MG63 (cell line): ENCODE measurements at regions not wholly inside any gene's neighbourhood (a gene's known extent, or its start where the extent isn't known, plus 50 kb on each side); places are given as distances from the start of the nearest gene placed in this dataset.

Experiments
- DNase-seq: peaks from one replicate; pipeline ENCODE4 v3.0.0-alpha.2; 2020
- H3K27me3 ChIP-seq: fragments of 250-450 bp; sonication (Bioruptor Pico); 2 replicates; pipeline ENCODE4 v1.5.1; 2020; ENCODE audit warnings: mild to moderate bottlenecking, moderate library complexity
- H3K36me3 ChIP-seq: fragments of 250-450 bp; sonication (Bioruptor Pico); 2 replicates; pipeline ENCODE4 v1.5.1; 2020; ENCODE audit warnings: mild to moderate bottlenecking, moderate library complexity
- H3K4me3 ChIP-seq: fragments of 250-450 bp; sonication (Bioruptor Pico); 2 replicates; pipeline ENCODE4 v1.5.1; 2020; ENCODE audit warnings: mild to moderate bottlenecking, moderate library complexity
- H3K9me3 ChIP-seq: fragments of 250-450 bp; sonication (Bioruptor Pico); 2 replicates; pipeline ENCODE4 v1.5.1; 2020; ENCODE audit warnings: mild to moderate bottlenecking, moderate library complexity

GRCh38 chr4:43296946-43297528 is 404.5 kb downstream of the GRXCR1 start:
- no peaks in the 10 kb centered on the region; the same call in 1 of the 2 replicates for H3K27me3 ChIP-seq
- H3K4me3 ChIP-seq, result no peak overlapping the region
- no peaks in the 10 kb centered on the region for H3K36me3 ChIP-seq
- DNase-seq, result no peak
- no peaks in the 10 kb centered on the region for H3K9me3 ChIP-seq

GRCh38 chr4:43316813-43317212 is 424.3 kb downstream of the GRXCR1 start:
- peak; percentile 78 for DNase-seq
- H3K27me3 ChIP-seq, result no peaks in the 10 kb centered on the region
- no peak overlapping the region for H3K4me3 ChIP-seq
- no peaks in the 10 kb centered on the region for H3K36me3 ChIP-seq
- peaks cover 11% of the 10 kb centered on the region for H3K9me3 ChIP-seq

- peak; percentile 26 for DNase-seq
- Histone ChIP-seq H3K36me3 (no peaks in the 10 kb centered on the region), H3K9me3 (no peaks in the 10 kb centered on the region), H3K4me3 (no peak overlapping the region), H3K27me3 (no peaks in the 10 kb centered on the region)
Observed at GRCh38 chr4:43325220-43325967, 432.9 kb downstream of the GRXCR1 start.

GRCh38 chr4:43330288-43330687 is 437.8 kb downstream of the GRXCR1 start:
- DNase-seq, result peak; percentile 76
- H3K27me3 ChIP-seq, result no peaks in the 10 kb centered on the region
- no peak overlapping the region for H3K4me3 ChIP-seq
- no peaks in the 10 kb centered on the region for H3K9me3 ChIP-seq
- H3K36me3 ChIP-seq, result no peaks in the 10 kb centered on the region

DNA sequence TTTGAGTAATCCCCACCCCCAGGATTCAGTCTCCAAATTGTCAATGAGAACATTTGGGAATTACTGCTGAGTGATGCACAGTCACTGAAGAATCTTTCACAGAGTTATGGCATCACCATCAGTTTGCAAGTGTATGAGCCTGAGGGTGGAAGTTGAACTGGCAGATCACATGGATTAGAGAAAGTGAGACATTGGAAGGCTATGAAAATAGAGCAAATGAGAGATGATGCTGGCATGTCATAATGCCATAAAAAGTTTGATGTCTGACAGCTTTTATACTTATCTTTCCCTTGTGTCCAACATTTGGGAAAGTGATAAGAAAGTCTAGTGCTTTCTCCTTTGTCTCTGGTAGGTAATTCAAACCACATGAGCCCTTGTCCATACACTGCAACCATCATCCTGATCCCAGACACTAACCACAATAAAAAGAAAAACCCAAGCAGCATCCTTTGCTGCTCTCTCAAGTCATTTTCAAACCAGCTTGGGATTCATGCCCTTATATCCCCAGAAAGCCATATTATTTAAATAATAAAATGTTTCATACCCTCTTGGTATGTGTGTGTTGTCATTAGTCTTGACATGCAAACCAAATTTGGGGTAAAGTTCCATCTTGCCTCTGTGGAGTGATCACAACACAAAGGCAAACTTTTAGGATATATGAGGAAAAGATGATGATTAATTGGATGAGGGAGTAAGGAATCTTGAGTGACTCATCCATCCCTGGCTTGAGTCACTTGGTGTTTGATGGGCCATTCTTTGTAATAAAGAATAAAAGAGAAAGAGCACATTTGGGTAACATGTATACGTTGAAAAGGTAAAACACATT is 438.9 kb downstream of the GRXCR1 start:
- no peaks in the 10 kb centered on the region for H3K36me3 ChIP-seq
- DNase-seq, result peak; percentile 66
- H3K27me3 ChIP-seq, result no peaks in the 10 kb centered on the region
- no peak overlapping the region for H3K4me3 ChIP-seq
- no peaks in the 10 kb centered on the region for H3K9me3 ChIP-seq

DNA sequence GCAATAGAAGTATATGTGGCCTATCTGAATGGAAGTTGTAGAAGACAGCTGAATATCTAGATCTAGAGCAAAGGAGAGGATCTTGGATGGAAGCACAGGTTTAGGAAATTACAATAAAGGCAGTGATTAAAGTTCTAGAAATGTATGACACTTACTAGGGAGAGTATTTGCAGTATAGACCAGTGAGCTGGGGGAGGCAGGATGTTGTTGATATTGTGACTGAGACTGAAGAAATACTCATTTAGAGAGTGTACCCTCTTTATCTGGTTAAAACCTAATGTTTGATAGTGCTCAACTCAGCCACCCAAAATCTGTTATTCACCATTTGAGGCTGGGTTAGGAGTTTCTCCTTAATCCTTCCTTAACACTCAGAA is 439.5 kb downstream of the GRXCR1 start:
- Histone ChIP-seq H3K9me3 (no peaks in the 10 kb centered on the region), H3K36me3 (no peaks in the 10 kb centered on the region), H3K4me3 (no peak overlapping the region), H3K27me3 (no peaks in the 10 kb centered on the region)
- no peak for DNase-seq

GRCh38 chr4:43337707-43338106 is 445.2 kb downstream of the GRXCR1 start:
- Histone ChIP-seq H3K4me3 (no peak overlapping the region), H3K36me3 (no peaks in the 10 kb centered on the region), H3K27me3 (no peaks in the 10 kb centered on the region), H3K9me3 (peaks cover 11% of the 10 kb centered on the region)
- DNase-seq, result no peak

GRCh38 chr4:43339435-43339834 is 446.9 kb downstream of the GRXCR1 start:
- DNase-seq, result peak; percentile 88
- Histone ChIP-seq H3K4me3 (no peak overlapping the region), H3K9me3 (peaks cover 11% of the 10 kb centered on the region)

DNA sequence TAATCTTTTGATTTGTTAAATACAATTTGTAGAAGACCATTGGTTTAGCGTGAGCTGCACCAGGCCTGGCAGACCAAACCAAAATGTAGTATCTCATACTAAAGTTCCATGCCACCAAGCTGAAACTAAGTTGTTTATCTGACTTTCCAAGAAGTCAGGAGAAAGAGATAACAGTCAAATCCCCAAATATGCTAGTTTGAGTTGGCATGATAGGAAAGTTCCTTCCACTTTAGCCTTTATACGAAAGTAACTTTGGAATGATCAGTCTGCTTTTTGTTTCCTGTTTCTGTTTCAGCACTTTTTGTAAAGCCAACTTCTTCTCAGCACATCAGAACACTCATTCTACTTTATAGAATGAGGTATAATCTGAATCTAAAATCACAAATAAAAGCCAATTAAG is 449.2 kb downstream of the GRXCR1 start:
- no peak overlapping the region for H3K4me3 ChIP-seq
- DNase-seq, result no peak
- no peaks in the 10 kb centered on the region for H3K36me3 ChIP-seq
- H3K9me3 ChIP-seq, result peaks cover 11% of the 10 kb centered on the region
- no peaks in the 10 kb centered on the region for H3K27me3 ChIP-seq

More at GRCh38 chr4:43339435-43339834, 446.9 kb downstream of the GRXCR1 start:
- Histone ChIP-seq H3K27me3 (no peaks in the 10 kb centered on the region), H3K36me3 (no peaks in the 10 kb centered on the region)

DNA sequence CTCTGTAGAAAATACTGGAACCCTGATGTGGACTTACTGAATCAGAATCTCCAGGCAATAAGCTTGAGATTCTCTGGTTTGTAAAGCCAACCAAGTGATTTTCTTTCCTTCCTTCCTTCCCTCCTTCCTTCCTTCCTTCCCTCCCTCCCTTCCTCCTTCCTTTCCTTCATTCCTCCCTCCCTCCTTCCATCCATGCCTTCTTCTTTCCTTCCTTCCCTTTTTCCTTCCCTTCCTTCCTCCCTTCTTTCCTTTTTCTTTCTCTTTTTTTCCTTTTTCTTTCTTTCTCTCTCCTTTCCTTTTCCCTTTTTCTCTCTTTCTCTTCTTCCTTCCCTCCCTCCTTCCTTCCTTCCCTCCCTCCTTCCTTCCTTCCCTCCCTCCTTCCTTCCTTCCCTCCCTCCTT is 450.8 kb downstream of the GRXCR1 start:
- no peak for DNase-seq
- Histone ChIP-seq H3K27me3 (no peaks in the 10 kb centered on the region), H3K4me3 (no peak overlapping the region), H3K9me3 (peaks cover 11% of the 10 kb centered on the region), H3K36me3 (no peaks in the 10 kb centered on the region)

- Histone ChIP-seq H3K4me3 (no peak overlapping the region), H3K27me3 (no peaks in the 10 kb centered on the region), H3K9me3 (peaks cover 4% of the 10 kb centered on the region; the same call in 1 of the 2 replicates), H3K36me3 (no peaks in the 10 kb centered on the region)
- DNase-seq, result no peak
Observed at GRCh38 chr4:43345323-43345925, 452.9 kb downstream of the GRXCR1 start.

DNA sequence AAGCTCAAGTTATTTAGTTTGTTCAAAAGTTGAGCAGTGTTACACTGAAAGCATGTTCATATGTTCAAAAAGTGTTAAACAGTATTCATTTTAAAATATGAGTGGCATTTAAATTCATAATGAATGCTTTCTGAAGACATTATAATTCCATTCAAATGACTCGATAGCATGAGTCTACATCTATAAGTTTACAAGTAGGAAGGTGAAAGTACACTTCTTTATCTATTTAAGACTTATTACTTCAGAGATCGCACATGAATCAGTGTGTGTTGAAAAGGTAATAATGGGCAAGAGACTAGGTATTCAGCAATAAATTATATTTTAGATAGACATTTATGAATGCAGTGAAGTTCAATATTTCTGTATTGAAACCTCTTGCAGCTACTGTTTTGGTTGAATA is 456.1 kb downstream of the GRXCR1 start:
- no peak for DNase-seq
- no peaks in the 10 kb centered on the region for H3K9me3 ChIP-seq
- no peak overlapping the region for H3K4me3 ChIP-seq
- H3K27me3 ChIP-seq, result no peaks in the 10 kb centered on the region
- no peaks in the 10 kb centered on the region for H3K36me3 ChIP-seq

DNA sequence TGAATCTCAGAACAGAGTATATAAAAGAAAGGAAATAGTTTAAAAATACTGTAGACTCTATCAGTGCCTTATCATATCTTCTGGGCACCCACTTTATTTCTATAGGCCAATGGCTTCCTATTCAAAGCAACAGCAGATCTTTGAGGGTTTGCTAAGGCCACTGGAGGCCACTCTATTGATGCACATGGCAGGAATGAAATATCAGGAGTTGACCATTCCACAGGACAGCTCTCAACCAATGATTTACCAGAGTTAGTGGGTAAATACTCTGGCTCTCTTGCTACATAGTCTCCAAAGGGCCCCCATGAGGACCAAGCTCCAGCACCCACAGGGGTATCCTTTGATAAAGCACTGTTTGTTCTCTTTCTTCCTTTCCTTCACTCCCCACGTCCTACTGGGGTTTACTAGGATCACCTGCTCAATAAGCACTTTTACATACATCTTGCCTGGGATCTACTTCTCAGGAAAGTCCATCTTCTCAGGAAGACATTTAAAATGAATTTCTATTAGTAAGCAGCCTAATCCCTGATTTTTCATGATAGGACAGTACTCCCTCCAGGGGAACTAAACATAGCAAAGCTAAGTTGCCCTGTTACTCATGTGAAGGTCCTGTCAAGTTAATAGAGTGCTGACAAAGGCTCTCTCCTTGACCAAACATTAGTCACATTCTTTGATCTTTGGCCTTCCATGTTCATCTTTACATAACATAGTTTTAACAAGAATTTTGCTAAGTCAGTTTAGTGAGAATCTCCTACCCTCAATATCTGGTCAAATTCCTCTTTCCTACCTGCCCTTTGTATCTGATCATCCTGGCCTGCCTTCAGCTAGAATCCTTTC is 459.7 kb downstream of the GRXCR1 start:
- no peak for DNase-seq
- H3K9me3 ChIP-seq, result no peaks in the 10 kb centered on the region
- H3K36me3 ChIP-seq, result no peaks in the 10 kb centered on the region
- H3K4me3 ChIP-seq, result no peak overlapping the region
- H3K27me3 ChIP-seq, result no peaks in the 10 kb centered on the region

GRCh38 chr4:43352859-43353258 is 460.3 kb downstream of the GRXCR1 start:
- no peak for DNase-seq
- Histone ChIP-seq H3K36me3 (no peaks in the 10 kb centered on the region), H3K9me3 (no peaks in the 10 kb centered on the region), H3K4me3 (no peak overlapping the region), H3K27me3 (no peaks in the 10 kb centered on the region)

GRCh38 chr4:43353552-43353951 is 461.0 kb downstream of the GRXCR1 start:
- no peaks in the 10 kb centered on the region for H3K9me3 ChIP-seq
- no peaks in the 10 kb centered on the region for H3K36me3 ChIP-seq
- DNase-seq, result no peak
- H3K27me3 ChIP-seq, result no peaks in the 10 kb centered on the region
- H3K4me3 ChIP-seq, result no peak overlapping the region

DNA sequence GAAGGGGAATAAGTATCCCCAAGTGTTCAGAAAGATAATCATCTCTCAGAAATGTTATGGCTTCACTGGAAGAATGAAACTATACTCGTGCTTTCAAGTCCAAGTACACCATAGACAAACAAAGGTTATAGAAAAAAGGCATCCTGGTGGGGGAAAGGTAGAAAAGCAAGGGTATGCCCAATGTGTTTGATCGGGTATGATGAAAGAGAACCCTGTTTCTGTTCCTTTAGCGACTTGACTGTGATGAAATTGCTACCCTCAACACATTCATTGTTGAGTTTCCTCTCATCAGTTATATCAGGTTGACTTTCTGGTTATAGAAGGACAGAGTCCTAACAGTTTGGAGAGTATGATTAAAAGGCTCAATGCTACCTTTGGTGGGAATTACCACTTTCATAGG is 464.3 kb downstream of the GRXCR1 start:
- Histone ChIP-seq H3K36me3 (no peaks in the 10 kb centered on the region), H3K4me3 (no peak overlapping the region), H3K9me3 (no peaks in the 10 kb centered on the region), H3K27me3 (no peaks in the 10 kb centered on the region)
- DNase-seq, result no peak
